Stromal cell of bone marrow (primary cell): ENCODE measurements at regions not wholly inside any gene's neighbourhood (a gene's known extent, or its start where the extent isn't known, plus 50 kb on each side); places are given as distances from the start of the nearest gene placed in this dataset.

ENCODE experiments used
- DNase-seq: peaks from one replicate; pipeline ENCODE4 v3.0.0-alpha.2; 2012; ENCODE audit warnings: low read depth

DNA sequence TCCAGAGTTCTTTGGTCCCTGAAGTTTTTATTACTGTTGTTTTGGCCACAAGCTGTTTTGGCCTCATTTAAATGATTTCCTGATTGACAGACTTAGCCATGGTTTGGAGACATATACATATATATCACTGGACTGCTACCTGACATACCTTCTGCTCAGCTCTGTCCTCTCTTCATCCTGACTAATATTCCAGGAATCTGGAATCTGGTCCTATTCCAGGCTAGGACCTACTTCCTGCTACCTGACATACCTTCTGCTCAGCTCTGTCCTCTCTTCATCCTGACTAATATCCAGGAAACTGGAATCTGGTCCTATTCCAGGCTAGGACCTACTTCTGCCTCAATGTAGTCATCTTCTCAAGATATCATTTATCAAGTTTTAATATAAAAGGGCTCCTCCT is 724.4 kb upstream of the ROBO1 start:
- DNase-seq = no peak

DNA sequence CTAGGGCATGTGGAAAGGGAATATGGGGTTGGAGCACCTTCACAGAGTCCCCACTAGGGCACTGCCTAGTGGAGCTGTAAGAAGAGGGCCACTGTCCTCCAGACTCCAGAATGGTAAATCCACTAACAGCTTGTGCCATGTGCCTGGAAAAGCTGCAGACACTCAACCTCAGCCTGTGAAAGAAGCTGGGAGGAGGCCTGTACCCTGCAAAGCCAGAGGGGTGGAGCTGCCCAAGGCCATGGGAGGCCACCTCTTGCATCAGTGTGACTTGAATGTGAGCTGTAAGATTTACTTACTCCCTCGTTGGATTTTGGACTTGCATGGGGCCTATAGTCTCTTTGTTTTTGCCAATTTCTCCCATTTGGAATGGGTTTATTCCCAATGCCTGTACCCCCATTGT is 705.2 kb upstream of the ROBO1 start:
- no peak for DNase-seq

DNA sequence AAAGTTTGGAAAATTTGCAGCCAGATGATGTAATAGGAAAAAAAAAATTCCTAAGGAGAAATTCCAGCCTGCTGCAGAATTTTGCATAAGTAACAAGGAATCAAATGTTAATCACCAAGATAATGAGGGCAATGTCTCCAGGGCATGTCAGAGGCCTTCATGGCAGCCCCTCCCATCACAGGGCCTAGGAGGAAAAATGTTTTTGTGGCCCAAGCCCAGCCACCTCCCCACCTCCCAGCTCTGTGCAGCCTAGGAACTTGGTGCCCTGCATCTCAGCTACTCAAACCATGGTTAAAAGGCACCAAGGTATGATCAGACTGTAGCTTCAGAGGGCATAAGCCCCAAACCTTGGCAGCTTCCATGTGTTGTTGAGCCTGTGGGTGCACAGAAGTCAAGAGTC is 704.7 kb upstream of the ROBO1 start:
- no peak for DNase-seq

DNA sequence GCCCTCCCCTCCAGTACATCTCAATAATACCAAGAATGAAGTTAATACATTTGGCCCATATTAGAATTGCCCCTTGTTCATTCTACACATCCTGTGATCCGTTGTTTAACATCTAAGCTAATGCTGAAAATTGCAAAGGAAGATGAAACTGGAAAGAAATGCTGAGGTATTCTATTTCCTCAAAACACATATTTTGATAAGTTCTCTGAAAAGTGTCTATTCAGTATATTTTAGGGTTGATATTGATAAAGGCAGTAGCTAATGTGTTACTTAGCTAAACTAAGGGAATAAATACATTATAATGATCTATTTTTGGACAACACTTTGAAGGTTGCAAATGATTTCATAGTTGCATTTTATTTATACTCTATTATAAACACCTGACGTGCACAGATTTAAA is 702.6 kb upstream of the ROBO1 start:
- DNase-seq = no peak

DNA sequence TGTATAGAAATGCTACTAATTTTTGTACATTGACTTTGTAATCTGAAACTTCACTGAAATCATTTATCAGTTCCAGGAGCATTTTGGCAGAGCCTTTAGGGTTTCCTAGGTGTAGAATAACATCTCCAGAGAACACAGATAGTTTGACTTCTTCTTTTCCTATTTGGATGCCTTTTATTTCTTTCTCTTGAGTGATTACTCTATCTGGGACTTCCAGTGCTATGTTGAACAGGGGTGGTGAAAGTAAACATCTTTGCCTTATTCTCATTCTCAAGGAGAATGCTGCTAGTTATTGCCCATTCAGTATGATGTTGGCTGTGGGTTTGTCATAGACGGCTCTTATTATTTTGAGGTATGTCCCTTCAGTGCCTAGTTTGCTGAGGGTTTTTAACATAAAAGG is 697.9 kb upstream of the ROBO1 start:
- DNase-seq = no peak

DNA sequence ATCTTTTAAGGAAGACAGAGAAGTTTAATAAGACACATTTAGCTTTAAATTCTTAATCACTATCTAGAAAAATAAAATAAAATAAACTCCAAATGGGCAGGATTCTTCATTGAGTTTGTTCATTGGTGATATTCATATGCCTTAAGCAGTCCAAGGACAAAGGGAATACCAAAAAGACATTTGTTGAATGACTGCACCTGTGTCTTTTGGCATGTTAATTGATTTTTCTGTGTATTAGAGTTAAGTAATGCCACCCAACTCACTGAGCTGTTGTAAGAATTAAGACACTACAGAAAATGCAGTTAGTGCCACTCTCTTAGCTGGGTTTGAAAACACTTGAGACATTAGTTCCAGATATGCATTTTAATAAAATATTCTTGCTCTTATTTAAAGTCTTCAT is 683.6 kb upstream of the ROBO1 start:
- DNase-seq = no peak

DNA sequence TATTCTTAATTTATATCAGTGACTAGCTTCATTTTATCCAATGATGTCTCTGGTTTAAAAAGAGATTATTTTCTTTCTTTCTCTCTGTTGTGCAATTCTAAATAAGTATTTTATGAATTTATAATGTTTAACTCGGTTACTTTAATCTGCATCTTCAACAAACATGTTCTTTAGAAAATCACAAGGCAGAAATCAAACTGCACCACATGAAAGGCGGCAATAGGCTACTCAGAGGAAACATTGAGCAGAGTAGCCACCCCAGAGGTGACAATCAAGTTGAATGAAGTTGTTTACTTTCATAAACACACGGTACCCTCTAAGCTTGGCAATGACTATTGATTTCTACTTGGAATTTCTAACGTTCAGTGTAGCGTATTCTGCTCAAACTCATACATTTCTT is 677.8 kb upstream of the ROBO1 start:
- DNase-seq = no peak

DNA sequence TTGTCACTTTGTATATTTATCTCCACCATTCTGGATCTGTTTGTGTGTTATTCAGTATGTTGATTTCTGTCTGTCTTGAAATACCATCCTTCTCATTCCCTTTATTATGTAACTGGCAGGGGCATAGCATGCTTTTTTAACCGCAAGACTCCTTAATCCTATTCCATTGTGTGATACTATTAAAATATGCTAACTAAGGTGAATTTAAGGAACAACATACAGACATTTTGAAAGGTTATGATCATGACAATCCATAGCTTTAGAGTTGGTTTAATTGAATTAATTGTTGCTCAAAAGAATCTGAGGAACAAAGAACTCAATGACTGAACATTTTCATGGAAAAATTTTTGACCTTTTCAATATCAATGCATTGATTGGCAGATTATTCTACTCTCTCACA is 677.3 kb upstream of the ROBO1 start:
- no peak for DNase-seq

DNA sequence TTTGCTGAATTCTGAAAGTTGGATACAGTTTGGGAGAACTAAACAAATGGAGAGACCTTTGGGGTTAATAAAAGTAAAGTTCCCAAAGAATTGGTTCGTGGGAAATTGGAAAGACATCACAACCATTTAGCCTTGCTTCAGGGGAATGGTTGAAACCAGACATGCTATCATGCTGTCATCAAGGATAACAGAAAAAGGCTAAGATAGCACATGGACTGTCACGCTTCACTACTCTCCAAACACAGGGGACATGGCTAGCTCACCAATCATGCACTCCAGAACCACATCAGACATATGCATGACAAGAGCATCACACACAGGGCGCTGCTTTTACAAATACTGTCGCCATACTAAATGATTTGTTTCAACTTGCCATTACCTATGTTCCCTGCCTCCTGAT is 671.7 kb upstream of the ROBO1 start:
- no peak for DNase-seq

DNA sequence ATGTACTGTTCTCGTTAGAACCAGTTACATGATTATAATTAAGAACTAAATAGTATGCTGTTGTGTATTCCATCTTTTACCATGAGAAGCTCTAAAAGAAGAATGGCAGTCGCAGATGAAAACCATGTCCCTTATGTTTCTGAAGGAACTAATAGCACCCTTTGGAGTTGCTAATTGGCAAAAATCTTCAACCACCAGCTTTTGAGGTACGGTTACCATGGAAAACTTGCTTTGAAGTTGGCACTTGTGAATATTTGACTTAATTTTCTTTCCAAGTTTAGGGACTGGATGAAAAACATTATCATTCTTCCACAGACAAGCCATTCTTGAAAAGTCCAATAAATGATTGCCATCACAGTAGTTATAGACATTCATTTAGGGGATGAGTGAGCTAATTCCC is 666.6 kb upstream of the ROBO1 start:
- no peak for DNase-seq

DNA sequence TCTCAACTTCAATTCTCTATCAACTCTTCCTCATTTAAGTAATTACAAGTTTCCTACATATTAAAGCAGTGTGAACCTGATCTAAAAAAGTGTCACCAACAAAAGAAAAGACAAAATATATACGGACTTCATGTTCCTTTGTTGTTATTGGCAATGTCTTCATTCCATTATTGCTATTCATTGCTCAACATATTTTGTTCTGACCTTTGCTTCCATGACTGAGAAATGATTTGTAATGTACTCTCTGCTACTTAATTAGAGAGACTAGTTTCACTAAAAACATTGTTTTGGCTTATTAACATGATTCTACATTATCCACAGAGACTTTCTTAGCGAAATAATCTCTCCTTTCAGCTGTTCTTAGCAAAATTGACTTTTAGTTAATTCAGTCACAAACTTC is 657.2 kb upstream of the ROBO1 start:
- no peak for DNase-seq

DNA sequence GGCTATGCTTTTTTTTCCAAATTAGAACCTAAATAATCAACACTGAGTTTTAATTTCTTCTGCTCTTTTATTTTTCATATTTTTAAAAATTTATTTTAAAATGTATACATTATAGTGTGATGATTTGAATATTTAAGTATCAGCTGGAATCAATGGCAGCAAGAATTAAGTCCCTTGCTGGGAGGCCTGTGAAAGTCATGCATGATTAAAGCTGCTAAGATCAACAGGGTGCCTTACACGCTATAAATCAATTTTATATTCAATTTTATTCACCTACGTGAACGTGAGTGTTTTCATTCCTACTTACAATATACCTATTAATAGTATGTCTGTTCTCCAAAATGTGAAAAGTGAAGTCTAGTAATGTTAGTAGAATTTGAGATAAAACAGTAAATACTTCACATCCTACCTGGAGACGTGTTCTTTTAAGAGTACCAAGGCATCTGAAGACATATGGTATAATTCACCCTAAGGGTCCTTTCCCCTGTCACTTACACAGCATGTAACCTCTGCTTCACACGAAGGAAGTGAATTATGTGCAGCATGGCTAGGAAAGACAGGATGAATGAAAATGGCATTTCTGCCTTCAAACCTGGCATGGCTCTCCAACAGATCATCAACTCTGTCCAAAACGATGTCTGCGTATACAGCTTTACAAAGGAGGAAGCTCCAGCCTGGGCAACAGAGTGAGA is 640.4 kb upstream of the ROBO1 start:
- DNase-seq = no peak

DNA sequence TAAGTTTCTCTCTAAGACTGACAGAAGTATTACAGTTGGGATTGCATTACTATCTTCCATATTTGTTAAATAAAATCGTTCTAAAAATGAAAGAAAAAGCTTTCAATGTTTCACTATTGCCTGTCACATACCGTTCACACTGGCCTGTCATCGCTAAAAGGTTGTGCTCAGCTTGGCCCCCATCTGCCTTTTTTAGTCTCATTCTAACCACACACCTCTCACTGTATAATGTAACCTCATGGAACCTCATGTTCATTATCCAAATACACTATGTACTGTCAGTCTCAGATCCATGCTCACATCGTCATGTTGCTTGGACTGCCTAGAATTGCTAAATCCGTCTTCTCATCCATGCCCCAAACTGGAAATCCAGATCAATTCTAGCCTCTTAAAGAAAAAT is 637.8 kb upstream of the ROBO1 start:
- DNase-seq = no peak

DNA sequence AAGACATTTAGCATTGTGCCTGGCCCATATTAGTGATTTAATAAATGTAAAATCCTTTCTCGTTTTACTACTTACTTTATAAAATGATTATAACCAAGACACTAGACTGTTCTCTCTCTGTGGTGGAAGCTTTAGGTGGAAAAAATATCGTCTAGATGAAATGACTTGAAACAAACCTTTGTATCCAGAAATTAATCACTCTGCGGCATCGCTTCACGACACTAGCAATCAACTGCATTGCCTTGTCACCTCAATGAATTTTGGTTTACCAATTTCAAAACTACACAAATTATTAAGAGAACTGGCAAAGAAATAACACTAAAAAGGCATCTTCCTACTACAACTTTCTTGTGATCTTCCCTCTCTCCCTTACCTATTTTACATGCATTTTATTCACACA is 627.2 kb upstream of the ROBO1 start:
- DNase-seq = no peak

DNA sequence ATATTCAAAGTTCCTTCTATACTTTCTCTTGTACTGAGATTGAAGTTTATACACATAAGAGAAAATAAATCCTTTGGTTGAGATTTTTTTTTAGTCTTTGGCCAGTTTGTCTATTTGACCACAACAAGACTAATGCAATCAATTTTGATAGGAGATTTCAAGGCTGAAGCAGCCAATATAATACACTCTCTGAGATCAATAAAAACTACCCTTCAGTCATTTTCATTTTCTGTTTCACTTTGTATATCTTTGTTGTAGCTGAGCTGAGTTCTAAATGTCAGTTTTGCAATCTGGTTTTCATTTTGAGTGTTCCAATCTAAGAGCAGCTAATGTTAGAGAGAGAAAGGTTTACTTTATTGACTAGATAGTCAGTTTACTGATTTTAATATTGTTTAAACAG is 623.8 kb upstream of the ROBO1 start:
- DNase-seq = no peak

DNA sequence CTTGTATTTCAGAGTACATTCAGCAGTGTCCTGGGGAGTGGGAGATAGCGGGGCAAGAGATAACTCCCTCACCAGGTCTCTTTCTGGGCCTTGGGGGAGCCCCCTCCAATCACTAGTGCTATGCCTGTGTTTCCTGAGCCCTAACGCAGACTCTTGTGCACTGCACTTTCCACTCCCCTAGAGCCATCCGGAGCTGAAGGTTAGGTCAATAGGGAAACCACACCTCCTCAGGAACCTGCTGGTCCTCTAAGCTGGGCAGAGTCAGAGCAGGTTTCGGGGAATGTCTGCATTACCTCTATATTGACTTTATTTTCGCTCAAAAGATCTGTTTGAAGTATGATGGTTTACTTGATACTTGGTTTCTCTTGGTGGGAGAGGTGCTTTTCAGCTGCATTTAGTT is 617.0 kb upstream of the ROBO1 start:
- DNase-seq = no peak

DNA sequence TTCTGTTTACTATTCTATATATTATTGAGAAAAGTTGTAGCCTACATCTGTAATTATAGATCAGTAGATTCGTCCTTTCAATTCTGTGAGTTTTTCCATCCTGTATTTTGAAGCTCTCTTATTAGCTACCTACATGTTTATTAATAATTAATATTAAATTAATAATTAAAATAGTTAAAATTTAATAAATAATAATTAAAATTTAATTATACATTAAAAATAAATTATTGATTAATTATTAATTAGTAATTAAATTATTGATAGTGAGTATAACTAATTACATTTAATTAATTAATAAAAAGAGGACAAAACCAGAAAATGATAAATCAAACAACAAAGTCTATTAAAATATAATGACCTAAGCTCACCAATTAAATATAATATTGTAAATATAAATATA is 606.6 kb upstream of the ROBO1 start:
- no peak for DNase-seq

DNA sequence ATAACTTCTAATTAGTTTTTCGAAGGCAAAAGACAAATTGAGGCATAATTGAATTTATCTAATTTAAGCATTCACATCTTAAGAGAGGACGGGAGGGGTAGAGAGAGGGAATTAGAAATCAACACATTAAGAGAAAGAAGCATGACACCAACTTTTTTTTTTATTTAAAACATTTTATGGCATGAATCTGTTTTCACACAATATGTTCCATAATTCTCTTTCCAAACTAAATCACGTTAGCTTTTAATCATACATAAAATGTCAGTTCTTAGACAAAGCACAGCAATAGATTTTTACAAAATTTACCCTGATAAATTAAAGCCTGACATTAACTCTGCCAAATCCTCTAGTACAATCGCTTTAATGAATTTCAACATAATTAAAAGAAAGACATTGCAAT is 600.8 kb upstream of the ROBO1 start:
- no peak for DNase-seq

DNA sequence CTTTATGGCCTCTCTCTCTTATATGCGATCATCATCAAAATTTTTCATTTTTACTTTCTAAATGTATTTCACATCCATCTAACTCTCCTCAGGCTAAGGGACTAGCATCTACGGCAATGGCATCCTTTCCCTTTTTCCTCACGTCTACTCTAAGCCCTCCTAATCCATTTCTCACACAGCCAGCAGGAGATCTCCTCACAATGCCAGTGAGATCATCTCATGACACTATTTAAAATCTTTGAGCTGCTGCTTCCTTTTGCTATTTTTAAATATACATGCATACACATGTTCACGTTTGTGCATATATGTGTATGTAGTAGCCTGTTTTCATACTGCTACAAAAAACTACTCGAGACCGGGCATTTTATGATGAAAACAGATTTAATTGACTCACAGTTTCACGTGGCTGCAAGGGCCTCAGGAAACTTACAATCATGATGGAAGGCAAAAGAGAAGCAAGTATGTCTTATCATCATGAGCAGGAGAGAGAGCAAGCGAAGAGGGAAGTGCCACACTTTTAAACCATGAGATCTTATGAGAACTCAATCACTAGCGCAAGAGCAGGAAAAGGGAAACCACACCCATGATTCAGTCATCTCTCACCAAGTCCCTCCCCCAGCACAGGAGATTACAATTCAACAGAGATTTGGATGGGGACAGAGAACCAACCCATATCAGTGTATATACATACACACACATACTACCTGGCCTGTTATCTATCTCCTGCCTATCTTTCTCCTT is 599.2 kb upstream of the ROBO1 start:
- DNase-seq = no peak

DNA sequence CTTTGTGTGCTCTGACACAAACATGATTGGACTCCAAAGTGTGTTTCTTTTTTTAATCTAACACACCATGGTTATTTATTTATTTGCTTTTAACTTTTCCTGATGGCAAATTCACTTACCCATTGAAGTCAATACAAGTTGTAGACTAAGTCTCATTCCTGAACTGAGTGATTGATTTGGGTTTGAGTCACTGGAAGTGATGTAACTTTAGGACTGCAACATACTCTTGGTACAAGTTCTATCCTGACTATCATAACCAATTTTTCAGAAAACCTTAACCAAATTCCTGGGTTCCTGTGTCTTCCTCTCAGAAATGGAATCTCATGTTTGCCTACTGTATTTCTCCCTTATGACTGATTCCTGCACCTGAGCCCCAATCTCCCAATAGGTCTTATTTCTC is 590.0 kb upstream of the ROBO1 start:
- no peak for DNase-seq

DNA sequence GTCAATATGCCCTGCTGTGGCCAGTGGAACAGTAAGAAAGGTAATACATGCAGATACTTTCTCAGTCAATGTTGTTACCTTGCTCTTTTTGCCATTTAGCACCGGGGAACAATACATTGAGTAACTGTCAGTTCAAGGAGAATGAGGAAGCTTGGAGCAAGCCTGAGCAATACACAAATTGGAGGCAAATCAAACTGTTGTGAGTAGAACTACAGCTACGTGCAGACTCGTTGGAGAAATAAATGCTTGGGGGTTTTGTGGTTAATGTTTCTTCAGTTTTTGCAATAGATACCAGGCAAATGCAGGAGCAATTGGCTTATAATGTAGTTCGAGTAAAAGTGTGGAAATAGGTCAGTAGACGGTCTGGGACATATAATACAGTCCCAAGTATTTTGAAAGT is 587.3 kb upstream of the ROBO1 start:
- DNase-seq = no peak

DNA sequence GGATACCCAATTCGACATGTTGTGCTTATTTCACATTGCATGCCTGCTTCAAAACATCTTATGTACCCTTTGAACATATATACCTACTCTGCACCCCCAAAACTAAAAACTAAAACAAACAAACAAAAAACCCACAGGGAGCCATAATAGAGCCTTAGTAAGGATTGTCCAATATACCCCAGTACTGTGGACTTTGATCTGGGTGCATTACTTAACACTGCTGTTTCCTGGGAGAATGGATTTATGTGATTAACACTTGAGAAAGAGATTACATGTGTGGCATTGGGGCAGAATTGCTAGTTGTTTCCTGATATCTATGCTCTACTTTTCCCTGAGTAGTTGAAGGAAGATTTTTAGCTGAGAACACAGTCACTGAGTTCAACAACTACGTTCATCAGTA is 583.4 kb upstream of the ROBO1 start:
- no peak for DNase-seq

DNA sequence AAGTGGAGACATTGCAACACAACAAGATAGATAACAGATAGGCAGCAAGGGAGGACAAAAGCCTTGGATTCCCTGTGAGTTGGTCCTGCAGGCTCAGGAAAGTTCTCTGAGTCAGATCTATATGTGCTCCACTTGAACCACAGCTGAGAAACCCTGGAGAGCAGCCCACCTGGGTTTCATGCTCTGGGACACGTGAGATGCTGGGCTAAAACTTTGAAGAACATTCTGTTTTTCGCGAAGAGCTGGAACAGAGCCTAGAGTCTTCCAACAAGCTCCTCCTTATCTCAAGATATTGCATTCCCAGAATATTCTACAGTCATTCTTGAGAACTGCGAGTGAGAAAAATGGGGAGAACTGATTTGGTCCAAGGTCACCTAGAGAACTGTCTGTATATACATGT is 583.0 kb upstream of the ROBO1 start:
- DNase-seq = no peak

DNA sequence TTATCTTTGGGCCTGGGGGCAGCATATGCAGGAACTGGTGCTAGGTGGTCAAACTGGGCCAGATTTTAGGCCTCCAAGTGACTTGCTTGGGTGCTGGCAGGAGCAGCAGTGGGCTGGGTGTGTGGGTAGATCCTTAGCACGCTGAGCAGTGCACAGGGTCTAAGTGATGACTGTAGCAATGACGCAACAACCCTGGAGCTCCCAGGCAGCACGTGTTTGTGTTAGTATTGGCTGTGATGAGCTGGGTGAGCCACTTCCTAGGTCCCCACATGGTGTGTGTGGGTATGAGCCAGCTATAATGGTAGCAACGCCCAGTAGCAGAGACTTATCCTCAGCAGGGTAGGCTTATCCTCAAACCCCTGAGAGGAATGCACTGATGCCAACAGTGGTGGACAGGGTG is 570.6 kb upstream of the ROBO1 start:
- DNase-seq = peak; percentile 2
